Stimulated activated CD4-positive, alpha-beta T cell treated with anti-CD3 and anti-CD28 coated beads, Interleukin-4, amount 100 ng/mL, for 48 hours (primary cell): ENCODE measurements at regions not wholly inside any gene's neighbourhood (a gene's known extent, or its start where the extent isn't known, plus 50 kb on each side); places are given as distances from the start of the nearest gene placed in this dataset.
"Not testable (repeated sequence)": the region's sequence is repeated elsewhere in the genome, so short reads cannot be mapped to it uniquely, and the experiment has no call there.

Source experiments
- DNase-seq, 2 donors: peaks; one replicate each; pipeline ENCODE4 v3.0.0-alpha.2; 2020; ENCODE audit warnings: low read depth in 2 of 2

DNA sequence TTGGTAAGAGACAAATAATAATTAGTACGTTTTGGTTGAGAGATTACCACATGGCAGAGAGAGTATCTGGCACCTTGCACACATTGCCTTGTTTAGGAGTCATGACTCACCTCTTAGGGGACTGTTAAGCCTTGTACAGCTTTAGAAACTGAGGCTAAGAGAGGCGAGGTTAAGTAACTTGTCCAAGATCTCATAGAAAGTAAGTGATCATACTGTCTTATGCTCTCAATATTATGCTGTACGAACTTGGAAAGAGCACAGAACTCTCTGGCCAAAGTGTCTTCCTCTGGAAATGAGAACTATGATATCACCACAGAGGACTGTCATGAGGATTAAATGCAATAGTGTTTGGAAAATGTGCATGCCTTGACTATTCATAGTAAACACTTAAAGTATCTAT, 249.0 kb downstream of the UTRN start:
- DNase-seq, result no peak

DNA sequence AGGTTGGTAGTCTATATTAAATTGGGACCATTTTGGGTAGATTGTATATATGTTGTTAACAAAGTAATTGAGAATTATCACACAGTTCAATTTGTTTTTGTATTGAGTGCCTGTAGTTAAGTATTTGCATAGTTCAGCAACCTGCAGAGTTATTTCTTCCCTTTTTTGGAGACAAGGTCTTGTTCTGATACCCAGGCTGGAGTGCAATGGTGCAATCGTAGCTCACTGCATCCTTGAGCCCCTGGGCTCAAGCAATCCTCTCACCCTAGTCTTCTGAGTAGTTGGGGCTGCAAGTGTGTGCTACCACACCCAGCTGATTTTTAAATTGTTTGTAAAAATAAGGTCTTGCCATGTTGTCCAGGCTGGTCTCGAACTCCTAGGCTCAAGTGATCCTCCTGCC, 250.5 kb downstream of the UTRN start:
- DNase-seq, result no peak

- DNase-seq, result no peak
Observed at GRCh38 chr6:144536079-144536478, 250.9 kb downstream of the UTRN start.

DNA sequence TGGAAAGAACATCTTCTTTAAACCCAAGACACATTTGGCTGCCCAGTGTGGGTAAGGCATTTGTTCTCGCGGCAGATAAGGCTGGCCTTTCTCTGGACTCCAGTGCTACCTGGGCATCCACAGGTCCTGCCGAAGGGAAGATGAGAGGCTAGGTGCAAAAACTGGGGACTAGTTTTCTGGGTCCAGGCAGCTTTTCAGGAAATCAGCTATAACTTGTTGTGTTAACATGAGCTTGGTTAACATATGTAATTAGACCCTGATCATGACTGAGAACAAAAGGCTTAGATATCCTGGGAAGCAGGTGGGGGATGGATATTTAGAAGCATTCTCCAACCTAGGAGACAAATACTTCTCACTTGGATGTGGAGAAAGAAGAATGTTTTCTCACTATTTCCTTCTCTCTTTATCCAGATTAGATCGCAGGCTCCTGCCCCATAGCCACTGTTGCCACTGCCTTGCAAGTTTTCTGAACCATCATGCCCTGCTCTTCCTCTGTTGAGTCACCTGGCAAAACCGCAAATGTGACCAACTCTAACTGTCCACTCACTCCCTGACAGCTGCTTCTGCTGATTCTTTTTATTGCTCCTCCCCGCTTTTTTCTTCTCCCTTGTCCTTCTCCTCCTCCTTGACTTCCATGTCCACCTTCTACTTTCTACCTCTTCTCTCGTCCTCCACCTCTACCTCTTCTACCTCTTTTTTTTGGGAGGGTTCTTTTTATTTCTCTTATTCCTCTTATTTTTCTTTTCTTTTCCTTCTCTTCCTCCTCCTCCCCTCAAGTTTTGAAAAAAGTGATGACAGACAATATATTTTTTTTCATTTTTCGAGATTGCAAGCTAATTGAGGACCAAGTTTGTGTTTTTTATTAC, 258.1 kb downstream of the UTRN start:
- no peak for DNase-seq

DNA sequence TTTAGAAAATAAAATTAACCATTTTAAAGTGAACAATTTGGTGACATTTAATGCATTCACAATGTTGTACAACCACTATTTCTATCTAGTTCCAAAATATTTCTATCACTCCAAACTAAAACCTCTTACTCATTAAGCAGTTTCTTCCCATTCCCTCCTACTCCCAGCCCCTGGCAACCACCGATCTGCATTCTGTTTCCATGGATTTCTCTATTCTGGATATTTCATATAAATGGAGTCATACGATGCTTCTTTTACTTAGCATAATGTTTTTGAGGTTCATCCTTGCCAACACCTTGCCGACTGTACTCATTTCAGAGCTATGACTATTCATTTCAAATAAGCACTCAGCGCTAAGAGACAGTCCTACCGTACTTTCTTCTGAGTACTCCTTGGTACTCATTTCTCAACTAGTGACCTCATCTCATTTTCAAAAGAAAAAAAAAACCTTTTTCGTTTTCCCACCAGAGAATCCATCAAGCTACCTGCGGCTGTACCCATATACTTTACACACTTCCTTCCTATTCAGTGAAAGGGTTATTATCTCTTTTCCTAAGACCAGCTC, 259.2 kb downstream of the UTRN start:
- DNase-seq, result no peak

- DNase-seq, result no peak
Observed at GRCh38 chr6:144546807-144547206, 261.7 kb downstream of the UTRN start.

- no peak for DNase-seq
Observed at GRCh38 chr6:144547409-144547808, 262.3 kb downstream of the UTRN start.

DNA sequence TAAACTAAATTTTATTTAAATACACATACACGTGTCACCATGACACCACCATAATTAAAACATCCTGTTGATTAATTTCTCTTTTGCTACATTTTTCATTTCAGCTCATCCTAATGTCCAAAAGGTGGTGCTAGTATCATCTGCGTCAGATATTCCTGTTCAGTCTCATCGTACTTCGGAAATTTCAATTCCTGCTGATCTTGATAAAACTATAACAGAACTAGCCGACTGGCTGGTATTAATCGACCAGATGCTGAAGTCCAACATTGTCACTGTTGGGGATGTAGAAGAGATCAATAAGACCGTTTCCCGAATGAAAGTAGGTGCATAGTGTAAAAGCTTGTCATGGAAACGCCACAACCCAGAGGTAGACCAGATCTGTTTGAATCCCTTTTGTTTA, 263.4 kb downstream of the UTRN start:
- no peak for DNase-seq

- DNase-seq, result no peak
Observed at GRCh38 chr6:144549837-144550747, 265.0 kb downstream of the UTRN start.

DNA sequence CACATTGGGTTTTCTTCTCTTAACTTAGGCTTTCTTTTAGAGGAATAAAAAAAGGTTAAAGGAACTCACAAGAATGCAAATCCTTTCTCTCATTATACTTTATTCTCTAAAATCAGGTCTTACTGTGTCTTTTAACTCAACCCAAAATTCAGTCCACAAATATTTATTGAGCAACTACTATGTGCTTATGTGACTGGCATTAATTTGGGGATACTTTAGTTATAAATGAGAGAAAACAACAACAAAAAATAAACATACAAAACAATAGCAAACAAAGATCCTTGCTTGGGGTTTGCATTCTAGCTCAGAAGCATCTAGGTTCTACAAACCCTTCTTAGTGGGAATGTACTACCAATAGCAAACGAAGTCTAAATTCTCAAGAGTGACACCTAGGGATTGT, 266.2 kb downstream of the UTRN start:
- DNase-seq, result no peak

- no peak for DNase-seq
Observed at GRCh38 chr6:144555066-144555465, 269.9 kb downstream of the UTRN start.

DNA sequence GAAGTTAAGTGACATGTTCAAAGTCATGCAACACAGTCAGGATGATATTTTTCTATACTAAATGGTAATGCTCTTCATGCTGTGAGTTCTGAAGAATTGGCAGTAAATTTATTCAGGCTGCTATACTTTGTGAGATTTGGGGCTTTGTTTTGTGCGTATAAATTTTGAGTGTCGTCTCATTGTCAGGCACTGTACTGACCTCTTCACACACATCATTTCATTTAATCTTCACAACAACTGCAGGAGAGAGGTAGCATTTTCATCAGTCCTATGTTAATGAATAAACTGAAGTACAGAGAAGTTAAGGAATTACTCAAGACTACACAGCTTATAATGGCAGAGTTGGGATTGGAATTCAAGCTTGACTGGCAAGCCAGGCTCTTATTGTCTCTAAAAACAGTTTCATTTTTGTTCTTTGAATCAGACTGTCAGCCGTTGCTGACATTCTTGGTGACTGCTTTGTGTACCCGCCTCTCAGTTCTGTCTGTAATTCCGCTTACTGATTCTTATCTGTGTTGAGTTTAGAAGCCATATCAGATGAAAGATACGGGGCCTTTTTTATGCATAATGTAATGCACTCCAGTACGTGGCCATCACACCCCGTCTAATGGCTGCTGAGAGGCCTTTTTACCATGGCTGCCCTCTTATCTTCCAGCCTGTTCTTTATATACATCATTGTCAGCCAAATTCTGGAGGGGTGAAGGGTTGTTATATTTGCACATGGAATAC, 274.9 kb downstream of the UTRN start:
- DNase-seq, result peak; percentile 8 to 22

- DNase-seq, result no peak
Observed at GRCh38 chr6:144561455-144562043, 276.4 kb downstream of the UTRN start.

DNA sequence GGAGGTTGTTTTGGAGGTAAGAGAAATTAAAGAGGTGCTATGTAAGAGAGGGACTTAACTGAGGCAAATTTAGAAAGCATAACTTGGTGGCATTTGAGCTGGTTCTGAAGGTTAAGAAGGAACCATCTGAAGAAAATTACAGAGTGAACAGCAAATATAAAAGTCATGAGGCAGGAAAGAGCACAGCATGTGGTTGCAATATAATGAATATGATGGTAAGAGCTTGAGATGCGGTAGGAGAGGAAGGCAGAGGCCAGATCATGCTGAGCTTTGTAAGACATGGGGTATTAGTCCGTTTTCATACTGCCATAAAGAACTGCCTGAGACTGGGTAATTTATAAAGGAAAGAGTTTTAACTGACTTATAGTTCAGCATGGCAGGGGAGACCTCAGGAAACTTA, 279.1 kb downstream of the UTRN start:
- no peak for DNase-seq

- DNase-seq, result no peak
Observed at GRCh38 chr6:144566868-144567615, 281.9 kb downstream of the UTRN start.

- DNase-seq, result no peak
Observed at GRCh38 chr6:144568241-144568640, 283.1 kb downstream of the UTRN start.

- not testable (repeated sequence) for DNase-seq
Observed at GRCh38 chr6:144572541-144572940, 287.4 kb downstream of the UTRN start.

DNA sequence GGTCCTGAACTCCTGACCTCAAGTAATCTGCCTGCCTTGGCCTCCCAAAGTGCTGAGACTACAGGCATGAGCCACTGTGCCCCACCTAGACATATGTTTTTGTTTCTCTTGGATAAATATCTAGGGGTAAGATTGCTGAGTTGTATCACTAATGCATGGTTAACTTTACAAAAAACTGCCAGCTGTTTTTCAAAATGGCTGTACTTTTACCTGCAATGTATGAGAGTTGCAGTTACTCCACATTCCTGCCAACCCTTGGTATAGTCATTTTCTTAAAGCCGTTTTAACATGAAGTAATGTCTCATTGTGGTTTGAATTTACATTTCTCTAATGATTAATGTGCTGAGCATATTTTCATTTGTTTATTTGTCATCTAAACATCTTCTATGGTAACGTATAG, 289.7 kb downstream of the UTRN start:
- no peak for DNase-seq

- no peak for DNase-seq
Observed at GRCh38 chr6:144575327-144575726, 290.2 kb downstream of the UTRN start.

DNA sequence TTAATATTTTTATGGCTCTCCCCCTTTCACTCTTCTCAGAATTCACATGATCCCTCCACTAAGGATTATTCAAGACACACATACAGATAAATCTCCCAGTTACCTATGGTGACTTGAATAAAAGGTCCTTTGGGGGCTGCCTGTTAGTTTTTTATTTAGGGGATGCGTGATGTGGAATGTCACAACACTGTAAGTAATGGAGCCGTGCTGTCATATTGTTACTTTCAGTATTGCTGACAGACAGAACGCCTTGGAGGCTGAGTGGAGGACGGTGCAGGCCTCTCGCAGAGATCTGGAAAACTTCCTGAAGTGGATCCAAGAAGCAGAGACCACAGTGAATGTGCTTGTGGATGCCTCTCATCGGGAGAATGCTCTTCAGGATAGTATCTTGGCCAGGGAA, 291.7 kb downstream of the UTRN start:
- DNase-seq, result no peak
